Activated CD4-positive, alpha-beta T cell treated with anti-CD3 and anti-CD28 coated beads for 48 hours (primary cell): ENCODE measurements at regions not wholly inside any gene's neighbourhood (a gene's known extent, or its start where the extent isn't known, plus 50 kb on each side); places are given as distances from the start of the nearest gene placed in this dataset.
"Not testable (repeated sequence)": the region's sequence is repeated elsewhere in the genome, so short reads cannot be mapped to it uniquely, and the experiment has no call there.

Experiments
- DNase-seq: peaks from one replicate; pipeline ENCODE4 v3.0.0-alpha.2; 2020

DNA sequence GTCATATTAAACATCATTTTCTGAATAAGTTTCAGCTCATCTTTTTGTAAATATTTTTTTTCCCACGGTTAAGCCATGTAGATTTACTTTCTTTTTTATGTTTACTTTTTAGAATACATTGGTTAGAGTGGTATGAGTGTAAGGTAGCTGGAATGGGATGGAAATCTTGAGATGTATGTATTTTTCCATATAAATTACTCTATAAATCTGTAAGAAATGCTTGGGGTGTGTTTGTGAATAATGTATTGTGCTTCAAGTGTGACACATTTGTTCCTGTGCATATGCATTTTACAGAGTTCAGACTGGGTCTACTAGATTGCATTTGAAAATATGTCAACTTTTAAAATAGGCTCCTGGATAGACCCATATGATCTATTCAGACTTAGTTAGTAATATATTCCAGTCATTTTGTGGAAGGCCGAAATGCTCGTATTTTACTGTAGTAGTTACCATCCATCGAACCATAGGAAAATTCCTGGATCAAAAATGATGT, 756.8 kb downstream of the RAPGEF2 start:
- DNase-seq = no peak

DNA sequence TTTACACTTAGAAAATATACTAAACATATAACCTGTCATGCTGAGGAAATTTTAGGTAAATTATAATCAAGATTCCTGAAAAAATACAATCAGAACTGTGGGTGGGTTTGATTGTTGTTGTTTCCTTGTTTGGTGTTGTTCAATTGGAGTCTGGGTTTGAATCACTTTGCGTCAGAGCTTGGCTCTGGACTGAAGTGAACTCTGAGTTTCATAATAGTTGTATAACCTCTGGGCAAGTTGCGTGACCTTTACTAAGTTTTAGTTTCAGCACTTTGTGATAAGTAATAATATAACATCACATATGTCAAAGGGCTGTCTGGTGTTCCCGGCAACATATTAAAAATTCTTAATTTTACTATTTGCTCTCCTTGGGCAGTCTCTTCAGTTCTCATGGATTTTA, 758.1 kb downstream of the RAPGEF2 start:
- no peak for DNase-seq

DNA sequence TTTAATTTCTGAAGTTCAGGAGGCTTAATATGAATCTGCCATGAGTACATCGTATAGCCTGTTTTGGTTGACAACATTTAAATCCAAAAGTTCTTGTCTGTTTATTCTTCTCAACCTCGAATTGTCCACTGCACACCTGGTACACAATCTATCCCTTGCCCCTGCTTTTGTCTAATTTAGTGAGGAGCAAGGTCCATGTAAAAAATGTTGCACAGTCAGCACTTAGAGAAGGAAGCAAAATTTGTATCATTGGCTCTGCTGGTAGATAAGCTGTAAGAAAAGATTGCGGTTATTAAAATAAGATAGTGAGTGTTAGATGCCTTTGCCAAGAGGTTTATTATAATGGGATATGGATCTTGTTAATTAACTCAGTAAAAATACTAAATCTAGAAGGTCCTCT, 761.5 kb downstream of the RAPGEF2 start:
- no peak for DNase-seq

- DNase-seq = no peak
These were observed 764.8 kb downstream of the RAPGEF2 start for GRCh38 chr4:159867673-159868072.

DNA sequence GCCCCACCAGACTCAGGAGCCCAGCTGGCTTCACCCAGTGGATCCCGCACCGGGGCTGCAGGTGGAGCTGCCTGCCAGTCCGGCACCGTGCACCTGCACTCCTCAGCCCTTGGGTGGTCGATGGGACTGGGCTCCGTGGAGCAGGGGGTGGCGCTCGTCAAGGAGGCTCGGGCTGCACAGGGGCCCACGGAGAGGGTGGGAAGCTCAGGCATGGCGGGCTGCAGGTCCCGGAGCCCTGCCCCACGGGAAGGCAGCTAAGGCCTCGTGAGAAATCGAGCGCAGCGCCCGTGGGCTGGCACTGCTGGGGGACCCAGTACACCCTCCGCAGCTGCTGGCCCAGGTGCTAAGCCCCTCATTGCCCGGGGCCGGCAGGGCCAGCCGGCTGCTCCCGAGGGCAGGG, 766.1 kb downstream of the RAPGEF2 start:
- not testable (repeated sequence) for DNase-seq

DNA sequence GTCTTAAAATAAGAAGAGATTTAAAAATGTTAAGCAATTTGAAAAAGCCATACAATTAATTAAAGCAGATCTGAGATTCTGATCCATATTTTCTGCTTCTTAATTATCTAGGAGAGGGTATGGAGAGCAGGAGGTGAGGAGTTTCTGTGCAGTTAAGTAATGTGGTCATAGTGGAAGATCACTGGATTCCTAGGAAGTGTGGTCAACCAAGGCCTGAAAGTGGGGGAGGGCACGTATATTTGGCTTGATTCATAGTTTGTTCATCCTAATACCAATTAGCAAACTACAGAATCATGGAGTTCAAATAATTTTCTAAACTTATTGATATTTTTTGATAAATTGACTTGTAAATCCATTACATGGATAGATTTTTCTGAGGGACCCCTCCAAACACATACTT, 768.3 kb downstream of the RAPGEF2 start:
- no peak for DNase-seq

DNA sequence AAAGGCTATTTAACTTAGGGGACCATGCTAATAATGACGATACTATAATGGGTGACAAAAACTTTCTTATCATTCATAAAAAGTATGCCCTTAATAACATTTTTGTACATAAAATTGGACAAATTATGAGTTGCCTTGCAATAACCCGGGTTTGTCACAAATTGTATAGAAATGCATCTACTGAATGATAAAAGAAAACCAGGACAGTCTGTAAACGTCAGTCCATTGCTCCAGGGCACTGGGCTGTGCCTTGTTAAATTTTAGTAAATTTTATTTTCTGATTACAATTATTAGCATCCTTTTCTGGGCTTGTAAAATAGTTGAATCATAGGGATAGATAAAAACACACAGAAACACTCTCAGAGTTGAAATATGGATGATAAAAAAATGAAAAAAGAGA, 778.3 kb downstream of the RAPGEF2 start:
- no peak for DNase-seq

DNA sequence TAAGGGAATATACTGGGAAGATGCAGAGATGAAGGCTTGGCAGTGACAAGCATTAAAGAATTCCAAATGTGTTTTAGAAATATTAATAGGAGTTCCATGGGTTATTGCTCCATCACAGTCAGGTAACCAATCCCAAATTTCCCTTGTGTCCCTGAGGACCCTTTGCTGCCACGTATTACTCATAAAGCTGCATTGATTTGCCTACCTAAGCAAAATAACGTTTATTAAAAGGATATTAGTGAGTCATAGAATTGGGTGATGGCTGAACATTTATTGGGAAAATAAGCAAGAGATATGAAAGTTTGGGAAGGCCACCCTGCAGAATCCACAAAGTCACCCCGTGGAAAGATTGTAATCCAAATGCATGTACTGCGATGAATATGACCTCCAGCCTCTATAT, 782.1 kb downstream of the RAPGEF2 start:
- DNase-seq = no peak

DNA sequence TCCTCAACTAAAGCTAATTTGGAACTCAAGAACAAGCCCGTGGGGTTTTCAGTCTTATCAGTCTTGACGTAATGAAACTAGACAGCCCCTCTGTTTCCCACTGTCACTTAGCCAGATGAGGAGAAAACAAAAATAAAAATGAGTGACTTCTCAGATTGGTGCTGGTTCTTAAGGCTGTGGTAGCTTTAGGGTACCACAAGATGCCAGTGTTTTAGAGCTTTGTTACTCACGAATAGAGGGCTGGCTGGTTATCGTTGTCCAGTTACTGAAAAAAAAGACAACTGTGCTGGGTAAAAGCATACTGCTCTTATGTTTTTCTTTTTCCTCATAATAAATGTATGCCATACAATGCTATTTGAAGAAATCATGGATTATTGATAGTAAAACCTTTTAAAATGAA, 796.7 kb downstream of the RAPGEF2 start:
- no peak for DNase-seq

DNA sequence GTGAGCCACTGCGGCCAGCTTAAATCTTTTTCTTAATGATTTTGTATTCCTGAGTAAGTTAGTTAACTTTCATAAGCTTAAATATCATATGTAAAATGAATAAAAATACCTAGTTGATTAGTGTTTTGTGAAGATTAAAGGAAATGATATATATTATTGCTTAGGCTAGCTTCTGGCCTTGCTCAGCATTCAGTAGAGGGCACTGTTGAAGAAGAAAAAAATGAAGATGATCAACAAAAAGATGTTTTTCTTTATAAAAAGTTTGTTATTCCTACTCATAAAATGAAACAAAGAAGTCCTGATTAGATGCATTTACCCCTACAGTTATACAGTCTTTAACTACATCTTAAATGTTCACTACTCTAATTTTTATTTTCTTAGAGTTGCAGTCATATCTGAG, 797.7 kb downstream of the RAPGEF2 start:
- DNase-seq = no peak

- no peak for DNase-seq
These were observed 799.8 kb downstream of the RAPGEF2 start for GRCh38 chr4:159902648-159903047.

DNA sequence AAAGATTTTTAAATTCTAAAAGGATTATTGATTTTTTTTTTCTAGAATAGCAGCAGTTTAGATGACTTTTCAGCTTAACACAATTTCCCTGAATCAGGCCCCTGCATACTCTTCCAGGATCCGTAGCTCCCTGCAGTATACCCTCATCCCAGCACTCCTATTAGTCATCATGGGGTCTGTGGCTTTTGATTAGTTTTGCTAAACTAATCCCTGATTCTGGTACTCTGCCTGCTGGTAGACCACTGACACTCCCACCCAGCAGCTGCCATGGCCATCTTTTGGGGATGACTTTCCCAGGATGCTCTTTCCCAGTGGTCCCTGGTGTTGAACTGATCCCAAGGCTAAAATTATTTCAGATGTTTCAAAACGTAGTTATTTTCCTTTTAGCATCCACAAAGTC, 802.0 kb downstream of the RAPGEF2 start:
- no peak for DNase-seq

GRCh38 chr4:159906051-159906450, 803.2 kb downstream of the RAPGEF2 start:
- DNase-seq = no peak

DNA sequence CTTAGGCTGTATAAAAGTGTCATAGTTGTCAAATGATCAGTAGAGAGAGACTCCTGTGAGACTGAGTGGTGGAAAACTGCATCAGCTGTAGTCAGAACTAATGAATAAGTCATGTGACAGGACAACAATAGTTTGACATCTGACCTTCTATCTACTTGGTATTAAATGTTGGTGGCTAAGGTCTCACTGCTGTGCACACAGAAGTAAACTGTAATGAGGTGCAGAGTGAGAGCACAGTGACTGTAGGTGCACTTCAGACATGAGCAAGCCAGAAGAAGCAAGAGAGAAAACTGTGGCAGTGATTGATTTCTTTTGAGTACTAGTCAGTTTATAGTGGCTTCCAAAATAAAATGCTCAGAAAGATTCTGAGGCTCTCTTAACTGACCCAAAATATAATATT, 803.6 kb downstream of the RAPGEF2 start:
- DNase-seq = no peak

DNA sequence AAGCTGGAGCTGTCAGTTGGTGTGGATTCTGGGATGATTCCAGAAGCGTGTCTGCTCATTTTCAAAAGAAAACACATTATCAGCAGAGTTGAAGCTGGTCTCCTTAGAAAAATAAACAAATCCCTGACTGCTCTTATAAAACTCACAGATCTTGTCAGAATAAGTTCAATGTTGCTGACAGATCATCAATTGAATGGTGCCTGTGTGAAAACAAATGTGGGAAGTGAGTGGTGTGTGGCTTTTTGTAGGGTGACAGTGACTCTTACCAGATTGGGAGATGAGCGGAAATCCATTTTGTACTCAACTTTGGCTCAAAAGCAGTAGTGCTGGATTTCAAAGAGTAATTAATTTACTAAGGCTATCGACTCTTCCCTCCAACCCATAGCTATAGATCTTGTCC, 807.8 kb downstream of the RAPGEF2 start:
- DNase-seq = no peak

DNA sequence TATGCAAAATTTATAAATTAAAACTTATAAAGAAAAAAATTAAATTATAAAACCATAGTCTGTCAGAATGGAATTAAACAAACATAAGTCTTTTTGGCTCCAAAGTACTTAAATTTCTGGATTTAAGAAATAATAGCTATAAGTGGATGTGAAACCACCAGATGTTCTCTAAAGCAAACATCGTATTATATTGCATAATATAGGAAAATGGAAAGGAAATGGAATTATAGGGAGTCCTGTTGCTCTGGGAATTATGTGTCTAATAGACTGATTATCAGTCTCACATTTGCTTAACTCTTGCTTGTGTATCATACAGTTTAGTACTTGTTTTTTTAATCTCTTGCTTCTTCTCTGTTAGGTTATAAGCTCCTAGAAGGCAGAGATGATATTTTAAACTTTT, 819.2 kb downstream of the RAPGEF2 start:
- DNase-seq = no peak

- no peak for DNase-seq
These were observed 822.9 kb downstream of the RAPGEF2 start for GRCh38 chr4:159925770-159926169.

DNA sequence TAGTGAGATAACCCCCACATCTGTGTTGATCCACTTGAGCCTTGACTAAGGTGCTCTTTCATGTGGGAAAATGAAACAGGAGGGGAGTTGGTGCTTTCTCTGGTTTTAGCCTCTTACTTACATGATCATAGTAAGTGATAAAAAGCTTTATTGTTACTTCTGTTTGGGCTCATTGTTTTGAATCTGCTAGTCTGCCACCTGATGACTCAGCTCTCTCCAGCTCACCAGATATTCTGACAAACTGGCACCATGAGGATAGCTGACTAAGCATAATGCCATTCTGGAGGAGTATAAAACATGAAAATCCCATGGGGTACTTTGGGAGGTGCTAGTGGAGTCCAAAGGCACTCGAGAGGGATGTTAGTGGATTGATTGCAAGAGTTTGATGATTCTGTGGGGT, 824.0 kb downstream of the RAPGEF2 start:
- DNase-seq = no peak

DNA sequence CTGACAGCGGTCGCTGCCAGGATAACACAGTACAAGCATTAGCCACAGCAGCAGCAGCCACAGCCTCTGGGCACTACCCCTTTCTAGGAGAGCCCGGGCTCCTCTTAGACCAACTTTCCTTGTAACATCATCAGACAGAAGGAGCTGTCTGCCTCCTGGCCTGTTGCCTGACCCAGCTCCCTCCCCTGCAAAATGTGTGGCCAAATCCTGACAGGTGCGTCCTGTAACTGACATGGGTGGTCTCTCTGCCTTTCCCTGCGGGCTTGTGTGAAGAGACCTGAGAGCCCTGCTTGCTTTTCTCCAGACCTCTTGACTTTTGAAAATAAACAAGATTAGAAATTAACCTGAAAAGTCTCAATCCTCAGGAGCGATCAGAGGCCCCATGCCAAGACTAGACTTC, 824.9 kb downstream of the RAPGEF2 start:
- DNase-seq = no peak

DNA sequence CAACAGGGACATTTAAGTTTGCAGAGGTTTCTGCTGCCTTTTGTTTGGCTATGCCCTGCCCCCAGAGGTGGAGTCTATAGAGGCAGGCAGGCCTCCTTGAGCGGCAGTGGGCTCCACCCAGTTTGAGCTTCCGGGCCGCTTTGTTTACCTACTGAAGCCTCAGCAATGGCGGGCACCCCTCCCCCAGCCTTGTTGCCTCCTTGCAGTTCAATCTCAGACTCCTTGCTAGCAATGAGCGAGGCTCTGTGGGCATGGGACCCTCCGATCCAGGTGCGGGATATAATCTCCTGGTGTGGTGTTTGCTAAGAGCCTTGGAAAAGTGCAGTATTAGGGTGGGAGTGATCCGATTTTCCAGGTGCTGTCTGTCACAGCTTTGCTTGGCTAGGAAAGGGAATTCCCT, 831.7 kb downstream of the RAPGEF2 start:
- DNase-seq = not testable (repeated sequence)

DNA sequence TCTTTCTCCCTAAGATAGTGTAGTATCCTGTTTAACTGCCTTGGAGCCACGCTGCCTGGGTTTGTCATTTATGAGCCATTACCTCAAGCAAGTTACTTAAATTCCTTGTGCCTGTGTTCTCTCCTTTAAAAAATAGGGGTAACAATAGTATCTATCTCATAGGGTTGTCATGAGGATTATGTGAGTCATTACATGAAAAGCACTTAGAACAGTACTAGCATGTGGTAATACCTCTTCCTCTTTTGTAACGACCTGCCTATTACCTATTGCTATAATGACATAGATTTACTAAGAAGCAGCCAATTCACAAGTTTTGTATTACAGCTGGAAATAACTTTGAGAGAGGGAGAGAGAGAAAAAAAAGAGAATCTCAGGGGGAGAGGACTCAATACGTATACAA, 834.7 kb downstream of the RAPGEF2 start:
- no peak for DNase-seq

- not testable (repeated sequence) for DNase-seq
These were observed 836.8 kb downstream of the RAPGEF2 start for GRCh38 chr4:159939681-159940080.

GRCh38 chr4:159941076-159941475, 838.2 kb downstream of the RAPGEF2 start:
- DNase-seq = no peak

DNA sequence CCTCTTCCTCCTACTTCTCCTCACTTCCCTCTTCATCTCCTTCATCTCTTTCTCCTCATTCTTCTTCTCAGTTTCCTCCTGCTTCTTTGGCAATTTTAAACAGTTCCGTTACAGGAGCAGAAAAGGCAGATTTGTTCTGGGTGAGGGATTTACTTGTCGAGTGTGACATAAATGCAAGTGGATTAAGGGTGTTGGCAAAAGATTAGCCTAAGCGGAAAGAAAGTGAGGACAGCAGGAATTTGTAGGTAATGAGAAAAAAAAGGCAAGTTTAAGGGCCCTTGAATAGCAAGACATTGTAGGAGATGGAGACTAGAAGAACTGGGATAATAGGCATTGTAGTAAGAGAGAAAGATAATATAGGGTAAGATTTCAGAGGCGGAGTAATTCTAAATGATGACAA, 841.6 kb downstream of the RAPGEF2 start:
- no peak for DNase-seq

DNA sequence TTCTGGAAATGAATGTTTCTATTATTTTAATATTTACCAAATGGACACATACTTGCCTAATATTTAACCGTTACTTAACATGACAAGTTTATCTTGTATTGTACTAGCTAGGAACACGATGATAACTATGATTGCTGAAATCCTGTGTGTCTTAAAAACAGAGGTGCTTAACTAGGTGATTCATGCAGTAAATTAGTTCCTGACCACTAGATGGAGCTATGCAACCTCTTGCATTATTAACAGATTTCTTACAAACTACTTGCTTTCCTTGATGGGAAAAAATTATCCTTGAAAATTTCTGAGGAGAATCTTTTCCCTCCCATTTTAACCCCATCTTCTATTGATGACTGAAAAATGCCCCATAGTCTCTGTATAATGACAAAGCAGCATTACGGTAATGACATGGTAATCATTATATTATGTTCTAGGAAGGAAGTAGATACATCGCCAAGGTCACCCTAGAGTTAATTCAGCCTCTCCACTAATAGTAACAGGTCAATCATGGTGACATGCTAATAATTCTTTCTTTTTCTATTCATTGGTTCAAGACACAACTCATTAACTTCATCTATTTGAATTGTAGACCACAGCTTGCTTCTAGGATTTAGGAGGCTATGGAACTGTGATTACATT, 844.2 kb downstream of the RAPGEF2 start:
- no peak for DNase-seq

- no peak for DNase-seq
These were observed 847.8 kb downstream of the RAPGEF2 start for GRCh38 chr4:159950707-159951106.
